OCI-LY7 (cell line): ENCODE measurements at regions not wholly inside any gene's neighbourhood (a gene's known extent, or its start where the extent isn't known, plus 50 kb on each side); places are given as distances from the start of the nearest gene placed in this dataset.

Experiments used
- BruUV-seq: library from RNA; stranded (reverse); fragments of 400-500 nt; replicated peaks from 2 replicates; lab custom pipeline; 2021; lab: Mats Ljungman, UMichigan
- CTCF ChIA-PET: fragments of 300-600 bp; sonication (Branson Sonifier 250); formaldehyde crosslinking; loops from one replicate; lab custom pipeline; 2022; ENCODE audit warnings: antibody characterized with exemption; ENCODE audit not compliant: unreplicated experiment; lab: Charles Lee
- POLR2A ChIA-PET: fragments of 300-600 bp; sonication (Branson Sonifier 250); formaldehyde crosslinking; loops from one replicate; lab custom pipeline; 2022; ENCODE audit warnings: antibody characterized with exemption; lab: Charles Lee
- DNase-seq: peaks from one replicate; pipeline ENCODE4 v3.0.0-alpha.2; 2015; ENCODE audit warnings: low spot score
- H2AFZ ChIP-seq: fragments of 200-600 bp; sonication (generic), shearing (Covaris generic); 2 replicates; pipeline ENCODE4 v1.6.1; 2014; ENCODE audit warnings: mild to moderate bottlenecking, antibody characterized with exemption, low read length, moderate library complexity
- H3K27ac ChIP-seq: fragments of 200-600 bp; sonication (generic); 2 replicates; pipeline ENCODE4 v1.5.1; 2014; ENCODE audit warnings: mixed run types, low read depth, mild to moderate bottlenecking, moderate library complexity, low read length, inconsistent platforms; ENCODE audit not compliant: poor library complexity, severe bottlenecking
- H3K36me3 ChIP-seq: fragments of 200-600 bp; sonication (generic); 2 replicates; pipeline ENCODE4 v1.6.1; 2014; ENCODE audit warnings: mild to moderate bottlenecking, antibody characterized with exemption, low read length, moderate library complexity, mixed read lengths; ENCODE audit not compliant: insufficient read depth
- H3K4me1 ChIP-seq: fragments of 200-600 bp; sonication (generic); 2 replicates; pipeline ENCODE4 v1.5.1; 2014; ENCODE audit warnings: mild to moderate bottlenecking, low read length; ENCODE audit not compliant: insufficient read depth, poor library complexity, severe bottlenecking
- H3K4me2 ChIP-seq: fragments of 200-600 bp; sonication (generic); 2 replicates; pipeline ENCODE4 v1.6.1; 2014; ENCODE audit warnings: mild to moderate bottlenecking, low read length
- H3K4me3 ChIP-seq: fragments of 200-600 bp; sonication (generic); 2 replicates; pipeline ENCODE4 v1.5.1; 2014; ENCODE audit warnings: mild to moderate bottlenecking, low read depth, low read length; ENCODE audit not compliant: poor library complexity, severe bottlenecking
- H3K79me2 ChIP-seq: fragments of 200-600 bp; sonication (generic); 2 replicates; pipeline ENCODE4 v1.6.1; 2016; ENCODE audit warnings: low read depth, mild to moderate bottlenecking, low read length, moderate library complexity, mixed read lengths; ENCODE audit not compliant: insufficient read depth
- H3K9me2 ChIP-seq: fragments of 200-600 bp; sonication (generic); 2 replicates; pipeline ENCODE4 v1.6.1; 2016; ENCODE audit warnings: mild to moderate bottlenecking, low read length, mixed read lengths; ENCODE audit not compliant: insufficient read depth
- H3K9me3 ChIP-seq: fragments of 200-600 bp; sonication (generic); 2 replicates; pipeline ENCODE4 v1.6.1; 2014; ENCODE audit warnings: mild to moderate bottlenecking, mixed run types, low read length, mixed read lengths
- H4K20me1 ChIP-seq: fragments of 200-600 bp; sonication (generic); 2 replicates; pipeline ENCODE4 v1.6.1; 2014; ENCODE audit warnings: mild to moderate bottlenecking, antibody characterized with exemption, low read length, moderate library complexity, mixed read lengths; ENCODE audit not compliant: insufficient read depth
- CTCF ChIP-seq: fragments of 200-600 bp; sonication (generic); conservative IDR thresholded peaks from 2 replicates; pipeline ENCODE4 v1.5.1; 2014; ENCODE audit warnings: mild to moderate bottlenecking, antibody characterized with exemption, low read length, moderate library complexity, mixed read lengths
- EZH2phosphoT487 ChIP-seq: fragments of 200-600 bp; sonication (generic); IDR thresholded peaks from 2 replicates; pipeline ENCODE4 v1.6.1; 2018; ENCODE audit warnings: low read depth, borderline replicate concordance, mild to moderate bottlenecking, mixed run types, antibody characterized with exemption, low read length, moderate library complexity, mixed read lengths
- intact Hi-C: fragments of 100-400 bp; cut with micrococcal nuclease; formaldehyde crosslinking; loops from one replicate; pipeline ENCODE4 v1.10.0; 2022; ENCODE audit not compliant: unreplicated experiment

GRCh38 chr4:184922301-184922700 lies 96.0 kb upstream of the HELT start:
- H3K4me3 ChIP-seq = no peak overlapping the region

GRCh38 chr4:184924516-184924915 lies 93.8 kb upstream of the HELT start:
- TF ChIP-seq CTCF = no peak
- TF ChIP-seq EZH2phosphoT487 = no peak
- Histone ChIP-seq H3K4me3 (no peak overlapping the region), H2AFZ (no peak overlapping the region), H3K4me1 (no peaks in the 10 kb centered on the region), H4K20me1 (no peaks in the 10 kb centered on the region), H3K27ac (no peak overlapping the region), H3K4me2 (no peak overlapping the region), H3K9me2 (no peaks in the 10 kb centered on the region), H3K79me2 (no peaks in the 10 kb centered on the region), H3K36me3 (no peaks in the 10 kb centered on the region), H3K9me3 (no peaks in the 10 kb centered on the region)
- ChIA-PET POLR2A (no interaction called here), CTCF (interaction anchor here (0.5 kb wide), 1 partner anchor 45 kb away, joined by 3 read pairs; no protein-coding TSS in a partner anchor)
- no peak for DNase-seq
- intact Hi-C loops = no loop called here
- no TSS peak for BruUV-seq

More at GRCh38 chr4:184922301-184922700, 96.0 kb upstream of the HELT start:
- Histone ChIP-seq H4K20me1 (no peaks in the 10 kb centered on the region), H3K4me2 (no peak overlapping the region), H3K4me1 (no peaks in the 10 kb centered on the region), H3K9me2 (no peaks in the 10 kb centered on the region), H3K27ac (no peak overlapping the region), H3K9me3 (no peaks in the 10 kb centered on the region), H3K79me2 (no peaks in the 10 kb centered on the region), H2AFZ (no peak overlapping the region), H3K36me3 (no peaks in the 10 kb centered on the region)
- no TSS peak for BruUV-seq
- CTCF ChIA-PET = no interaction called here
- POLR2A ChIA-PET = no interaction called here
- no peak for DNase-seq
- intact Hi-C loops = no loop called here
- TF ChIP-seq EZH2phosphoT487 (no peak), CTCF (no peak)

- no peaks in the 10 kb centered on the region for H3K79me2 ChIP-seq
- no peak overlapping the region for H3K27ac ChIP-seq
- intact Hi-C loops = no loop called here
- no peak for TF ChIP-seq EZH2phosphoT487
- no peak for TF ChIP-seq CTCF
- H3K9me3 ChIP-seq = no peaks in the 10 kb centered on the region
- no peak overlapping the region for H2AFZ ChIP-seq
- H3K9me2 ChIP-seq = no peaks in the 10 kb centered on the region
- BruUV-seq = no TSS peak
- no peaks in the 10 kb centered on the region for H4K20me1 ChIP-seq
- H3K36me3 ChIP-seq = no peaks in the 10 kb centered on the region
- no peak for DNase-seq
- no peaks in the 10 kb centered on the region for H3K4me1 ChIP-seq
- ChIA-PET POLR2A (no interaction called here), CTCF (no interaction called here)
- no peak overlapping the region for H3K4me3 ChIP-seq
- H3K4me2 ChIP-seq = no peak overlapping the region
Measured at GRCh38 chr4:184929476-184929875, 88.8 kb upstream of the HELT start.
